ENCODE measurements at regions not wholly inside any gene's neighbourhood (a gene's known extent, or its start where the extent isn't known, plus 50 kb on each side); places are given as distances from the start of the nearest gene placed in this dataset.

- peak; percentile 44 for TF ChIP-seq CTCF (IDR thresholded peaks at IDR 0.05; ENCODE audit: low read depth, low read length)
- TF ChIP-seq EZH2phosphoT487 (IDR thresholded peaks at IDR 0.05; ENCODE audit: low read depth): no peak
Observed at GRCh38 chr11:116513894-116514293, 258.9 kb downstream of the BUD13 start.

Measured in OCI-LY3 (cell line).